GM12864 (cell line): ENCODE measurements at regions not wholly inside any gene's neighbourhood (a gene's known extent, or its start where the extent isn't known, plus 50 kb on each side); places are given as distances from the start of the nearest gene placed in this dataset.

Experiments
- DNase-seq: peaks from one replicate; pipeline ENCODE4 v3.0.0-alpha.2; 2011; ENCODE audit warnings: low read depth
- H3K4me3 ChIP-seq: 2 replicates; pipeline ENCODE4 v1.5.1; 2011; ENCODE audit warnings: mild to moderate bottlenecking, low read depth, low read length, control low read depth
- TF ChIP-seq, protein P1 (sequence below): IDR thresholded peaks from 2 replicates; pipeline ENCODE4 v1.5.1; 2011; ENCODE audit warnings: low read depth, mild to moderate bottlenecking, moderate library complexity, low read length, control low read depth, inconsistent platforms; ENCODE audit errors: missing control alignments

DNA sequence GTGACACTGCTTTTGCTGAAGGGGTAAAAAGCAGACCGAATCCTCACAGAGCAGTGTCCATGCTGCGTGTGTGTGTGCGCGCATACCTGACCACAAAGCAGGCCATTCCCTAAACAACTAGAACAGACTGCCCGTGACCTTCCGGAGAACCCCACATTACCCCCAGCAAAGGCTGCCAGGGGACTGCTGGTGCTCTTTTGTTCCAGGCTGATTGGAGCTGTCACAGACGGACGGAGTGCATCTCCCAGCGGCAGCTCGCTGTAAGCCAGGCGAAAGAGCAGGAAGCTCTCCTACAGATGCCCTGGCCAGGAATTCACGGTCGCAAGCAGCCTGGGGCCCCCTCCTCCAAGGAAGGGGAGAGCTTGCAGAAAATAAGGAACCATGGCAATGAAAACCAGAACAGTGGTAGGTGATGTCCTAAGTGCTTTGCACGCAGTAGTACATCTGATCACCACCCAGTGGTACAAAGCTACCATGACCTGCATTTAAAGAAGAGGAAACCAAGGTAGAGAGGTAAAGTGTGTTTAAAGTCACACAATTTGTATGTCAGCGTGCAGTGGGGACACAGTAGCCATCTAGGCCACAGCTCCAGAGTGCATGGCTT is 153.4 kb upstream of the DYNLRB2 start:
- no peak overlapping the region for H3K4me3 ChIP-seq
- DNase-seq: no peak
- TF ChIP-seq, protein P1, sequence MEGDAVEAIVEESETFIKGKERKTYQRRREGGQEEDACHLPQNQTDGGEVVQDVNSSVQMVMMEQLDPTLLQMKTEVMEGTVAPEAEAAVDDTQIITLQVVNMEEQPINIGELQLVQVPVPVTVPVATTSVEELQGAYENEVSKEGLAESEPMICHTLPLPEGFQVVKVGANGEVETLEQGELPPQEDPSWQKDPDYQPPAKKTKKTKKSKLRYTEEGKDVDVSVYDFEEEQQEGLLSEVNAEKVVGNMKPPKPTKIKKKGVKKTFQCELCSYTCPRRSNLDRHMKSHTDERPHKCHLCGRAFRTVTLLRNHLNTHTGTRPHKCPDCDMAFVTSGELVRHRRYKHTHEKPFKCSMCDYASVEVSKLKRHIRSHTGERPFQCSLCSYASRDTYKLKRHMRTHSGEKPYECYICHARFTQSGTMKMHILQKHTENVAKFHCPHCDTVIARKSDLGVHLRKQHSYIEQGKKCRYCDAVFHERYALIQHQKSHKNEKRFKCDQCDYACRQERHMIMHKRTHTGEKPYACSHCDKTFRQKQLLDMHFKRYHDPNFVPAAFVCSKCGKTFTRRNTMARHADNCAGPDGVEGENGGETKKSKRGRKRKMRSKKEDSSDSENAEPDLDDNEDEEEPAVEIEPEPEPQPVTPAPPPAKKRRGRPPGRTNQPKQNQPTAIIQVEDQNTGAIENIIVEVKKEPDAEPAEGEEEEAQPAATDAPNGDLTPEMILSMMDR: no peak

DNA sequence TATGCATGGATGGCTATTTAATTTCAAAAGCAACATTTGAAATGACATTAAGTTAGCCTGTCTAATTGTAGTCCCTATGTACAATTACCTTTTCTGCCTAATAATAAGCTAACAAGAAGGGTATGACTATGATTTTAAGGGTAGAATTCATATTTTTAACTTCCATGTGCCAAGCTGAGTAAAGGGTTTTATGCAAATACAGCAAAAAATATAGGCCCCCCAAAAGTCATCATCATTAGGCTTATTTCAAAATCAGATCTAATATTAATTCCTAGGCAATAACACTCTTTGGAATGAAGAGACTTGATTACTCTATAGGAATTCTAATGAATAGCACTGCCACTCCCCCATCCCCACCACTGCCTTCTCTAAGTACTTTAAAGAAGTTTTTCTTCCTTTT is 155.9 kb upstream of the DYNLRB2 start:
- TF ChIP-seq, protein P1: no peak
- no peak for DNase-seq

DNA sequence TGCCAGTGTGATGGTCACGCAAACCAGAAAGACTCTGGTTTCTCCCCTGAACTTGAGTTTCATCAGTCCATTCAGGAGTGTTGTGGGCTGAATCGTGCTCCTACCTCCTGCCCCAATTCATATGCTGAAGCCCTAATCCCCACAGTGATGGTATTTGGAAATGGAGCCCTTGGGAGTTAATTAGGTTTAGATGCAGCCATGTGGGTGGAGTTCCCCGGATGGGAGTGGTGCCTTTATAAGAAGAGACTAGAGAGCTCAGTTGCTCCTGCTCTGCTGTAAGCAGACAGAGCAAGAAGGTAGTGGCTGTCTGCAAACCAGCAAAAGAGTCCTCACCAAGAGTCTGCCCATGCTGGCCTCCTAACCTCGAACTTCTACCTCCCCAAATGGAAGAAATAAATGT is 160.3 kb upstream of the DYNLRB2 start:
- no peak overlapping the region for H3K4me3 ChIP-seq
- no peak for DNase-seq
- TF ChIP-seq, protein P1: no peak

More for the DNA sequence above, 155.9 kb upstream of the DYNLRB2 start:
- H3K4me3 ChIP-seq: no peak overlapping the region

DNA sequence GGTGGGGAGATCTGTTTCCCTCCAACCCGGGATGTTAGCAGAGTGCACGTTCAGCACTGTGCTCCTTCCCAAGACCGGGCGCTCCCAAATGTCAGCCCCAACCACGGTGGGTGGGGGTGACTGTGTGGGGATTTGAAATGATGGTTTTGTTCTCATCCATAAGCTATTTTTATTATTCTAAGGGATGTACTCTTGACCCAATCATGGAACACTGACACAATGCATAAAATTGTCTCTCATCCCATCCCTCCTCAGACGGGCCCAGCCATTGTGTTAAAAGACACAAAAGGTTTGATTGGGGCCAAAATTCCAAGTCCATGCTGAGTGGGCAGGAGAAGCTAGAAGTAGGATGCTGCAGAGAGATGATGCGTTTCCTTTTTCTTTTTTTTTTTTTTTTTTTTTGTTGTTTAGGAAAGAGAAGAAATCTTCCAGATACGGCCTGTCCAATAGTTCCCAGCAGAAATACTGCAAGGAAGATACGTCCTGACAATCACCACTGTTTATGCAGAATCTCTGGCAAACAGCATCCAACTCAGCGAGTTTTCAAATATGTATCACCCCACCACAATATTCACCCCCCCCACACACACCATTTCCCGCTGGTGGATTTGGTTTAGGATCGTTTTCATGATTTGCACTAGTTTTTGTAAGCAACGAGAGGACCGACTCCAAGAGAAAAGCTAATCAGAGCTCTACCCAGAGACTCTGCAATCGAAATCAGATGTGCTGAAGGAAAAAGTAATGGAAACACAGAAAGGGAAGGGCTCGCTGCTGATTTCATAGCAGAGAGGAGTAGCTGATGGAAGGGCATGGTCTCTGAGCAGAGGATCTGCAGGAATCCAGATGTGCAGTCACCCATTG is 163.5 kb upstream of the DYNLRB2 start:
- TF ChIP-seq, protein P1: no peak
- DNase-seq: no peak

DNA sequence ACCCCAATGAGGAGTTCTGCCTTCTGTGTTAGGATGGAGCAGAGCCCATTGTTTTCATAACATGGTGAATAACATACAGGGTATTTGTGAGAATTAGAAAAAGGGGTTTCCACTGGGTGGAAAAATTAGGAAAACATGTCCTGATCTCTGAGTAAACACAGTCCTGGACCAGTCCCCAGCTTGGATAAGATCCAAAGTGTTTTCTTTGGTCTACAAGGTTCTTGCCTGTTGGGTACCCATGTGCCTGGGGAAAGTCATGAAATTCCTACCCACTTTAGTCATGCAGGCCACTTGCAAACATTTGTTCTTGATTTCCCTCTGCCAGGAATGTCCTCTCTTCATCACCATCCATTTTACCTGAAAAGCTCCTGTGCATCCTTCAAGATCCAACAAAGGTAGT is 164.8 kb upstream of the DYNLRB2 start:
- no peak for DNase-seq
- TF ChIP-seq, protein P1: no peak

More for the DNA sequence above, 163.5 kb upstream of the DYNLRB2 start:
- no peak overlapping the region for H3K4me3 ChIP-seq

DNA sequence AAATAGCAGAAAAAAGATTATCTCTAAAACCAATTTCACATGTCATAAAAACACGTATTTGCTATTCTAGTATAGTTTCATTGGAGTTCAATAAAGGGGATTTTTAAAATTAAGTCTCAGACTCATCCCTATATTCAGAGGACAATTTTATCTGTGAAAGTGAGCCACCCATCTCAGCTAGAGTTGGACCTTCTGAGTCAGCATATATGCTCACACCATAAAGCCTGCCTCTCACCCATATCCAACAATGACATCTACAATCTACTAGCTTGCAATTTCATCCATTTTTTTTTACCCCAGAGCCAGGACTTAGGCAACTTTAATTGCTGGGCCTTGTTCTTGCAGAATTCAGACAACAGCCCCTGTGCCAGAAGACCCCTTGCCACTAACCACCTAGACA is 165.3 kb upstream of the DYNLRB2 start:
- TF ChIP-seq, protein P1: no peak
- no peak overlapping the region for H3K4me3 ChIP-seq
- no peak for DNase-seq

More for the DNA sequence above, 164.8 kb upstream of the DYNLRB2 start:
- H3K4me3 ChIP-seq: no peak overlapping the region
